NCI-H2227 treated with DMSO at 0.1 percent for 48 hours (cell line): ENCODE measurements at regions not wholly inside any gene's neighbourhood (a gene's known extent, or its start where the extent isn't known, plus 50 kb on each side); places are given as distances from the start of the nearest gene placed in this dataset.
"Not testable (repeated sequence)": the region's sequence is repeated elsewhere in the genome, so short reads cannot be mapped to it uniquely, and the experiment has no call there.

Experiments used
- DNase-seq: peaks from one replicate; lab custom pipeline; 2025; lab: John Stamatoyannopoulos, UW

- DNase-seq: no peak
These were observed 91.6 kb upstream of the TANK start for GRCh38 chr2:161068670-161069069.

- DNase-seq: no peak
These were observed 89.3 kb upstream of the TANK start for GRCh38 chr2:161070693-161071479.

GRCh38 chr2:161072436-161072835, 87.8 kb upstream of the TANK start:
- DNase-seq: not testable (repeated sequence)

- DNase-seq: no peak
These were observed 84.5 kb upstream of the TANK start for GRCh38 chr2:161075701-161076100.

- DNase-seq: no peak
These were observed 83.3 kb upstream of the TANK start for GRCh38 chr2:161076936-161077335.

GRCh38 chr2:161077367-161078210, 82.6 kb upstream of the TANK start:
- no peak for DNase-seq

GRCh38 chr2:161078211-161078539, 82.1 kb upstream of the TANK start:
- DNase-seq: no peak

GRCh38 chr2:161085149-161085548, 75.1 kb upstream of the TANK start:
- DNase-seq: no peak

- no peak for DNase-seq
These were observed 71.4 kb upstream of the TANK start for GRCh38 chr2:161088658-161089350.

GRCh38 chr2:161090411-161090810, 69.8 kb upstream of the TANK start:
- DNase-seq: no peak

- no peak for DNase-seq
These were observed 64.9 kb upstream of the TANK start for GRCh38 chr2:161095314-161095713.

- no peak for DNase-seq
These were observed 63.9 kb upstream of the TANK start for GRCh38 chr2:161096336-161096735.

GRCh38 chr2:161097157-161097556, 63.1 kb upstream of the TANK start:
- DNase-seq: no peak

- no peak for DNase-seq
These were observed 59.9 kb upstream of the TANK start for GRCh38 chr2:161100211-161100895.

GRCh38 chr2:161101406-161101805, 58.8 kb upstream of the TANK start:
- DNase-seq: no peak

GRCh38 chr2:161102770-161103450, 57.3 kb upstream of the TANK start:
- DNase-seq: no peak

- DNase-seq: no peak
These were observed 56.8 kb upstream of the TANK start for GRCh38 chr2:161103451-161103831.

GRCh38 chr2:161104054-161104553, 56.1 kb upstream of the TANK start:
- DNase-seq: no peak

- DNase-seq: no peak
These were observed 53.0 kb upstream of the TANK start for GRCh38 chr2:161107265-161107664.
